Subcutaneous abdominal adipose tissue (tissue), 5 donors: ENCODE measurements at regions not wholly inside any gene's neighbourhood (a gene's known extent, or its start where the extent isn't known, plus 50 kb on each side); places are given as distances from the start of the nearest gene placed in this dataset.
"Not testable (repeated sequence)": the region's sequence is repeated elsewhere in the genome, so short reads cannot be mapped to it uniquely, and the experiment has no call there.

ENCODE experiments used
- H3K27ac ChIP-seq: one replicate; pipeline ENCODE4 v1.7.0; 2013; ENCODE audit warnings: low read depth, mild to moderate bottlenecking, inconsistent platforms, low read length, moderate library complexity
- H3K27me3 ChIP-seq, 5 donors: one replicate each; pipeline ENCODE4 v1.7.0; 2013; ENCODE audit warnings: low read length in 5 of 5, inconsistent platforms in 1 of 5; ENCODE audit not compliant: control insufficient read depth in 5 of 5, insufficient read depth in 4 of 5
- H3K36me3 ChIP-seq, 5 donors: one replicate each; pipeline ENCODE4 v1.7.0; 2013; ENCODE audit warnings: low read length in 5 of 5; ENCODE audit not compliant: control insufficient read depth in 5 of 5, insufficient read depth in 5 of 5
- H3K4me1 ChIP-seq, 5 donors: one replicate each; pipeline ENCODE4 v1.7.0; 2013; ENCODE audit warnings: low read length in 5 of 5, mild to moderate bottlenecking in 3 of 5, moderate library complexity in 1 of 5; ENCODE audit not compliant: control insufficient read depth in 5 of 5, insufficient read depth in 5 of 5
- H3K4me3 ChIP-seq, 5 donors: one replicate each; pipeline ENCODE4 v1.7.0; 2013; ENCODE audit warnings: low read length in 5 of 5, low read depth in 1 of 5
- H3K9ac ChIP-seq, 5 donors: one replicate each; pipeline ENCODE4 v1.7.0; 2013; ENCODE audit warnings: low read length in 5 of 5, mild to moderate bottlenecking in 4 of 5, moderate library complexity in 3 of 5
- H3K9me3 ChIP-seq, 5 donors: one replicate each; pipeline ENCODE4 v1.7.0; 2013; ENCODE audit warnings: low read length in 5 of 5; ENCODE audit not compliant: control insufficient read depth in 5 of 5
- donor health status: healthy.
- donor health status: healthy.
- donor health status: healthy.
- donor health status: healthy.
- donor health status: healthy.

GRCh38 chr4:10232114-10232513 is 115.5 kb upstream of the WDR1 start:
- Histone ChIP-seq H3K27me3 (no peaks in the 10 kb centered on the region), H3K4me3 (no peak overlapping the region), H3K36me3 (no peaks in the 10 kb centered on the region), H3K9ac (no peak overlapping the region), H3K27ac (no peak overlapping the region), H3K9me3 (no peaks in the 10 kb centered on the region), H3K4me1 (no peaks in the 10 kb centered on the region)

- no peak overlapping the region for H3K9ac ChIP-seq
- no peak overlapping the region for H3K27ac ChIP-seq
- H3K4me3 ChIP-seq = no peak overlapping the region
Measured at GRCh38 chr4:10226756-10227155, 110.2 kb upstream of the WDR1 start.

GRCh38 chr4:10225096-10225495 is 108.5 kb upstream of the WDR1 start:
- H3K4me3 ChIP-seq = no peak overlapping the region
- H3K9ac ChIP-seq = no peak overlapping the region
- no peaks in the 10 kb centered on the region for H3K27me3 ChIP-seq
- H3K9me3 ChIP-seq = no peaks in the 10 kb centered on the region
- H3K36me3 ChIP-seq = no peaks in the 10 kb centered on the region
- H3K27ac ChIP-seq = no peak overlapping the region
- no peaks in the 10 kb centered on the region for H3K4me1 ChIP-seq

More at GRCh38 chr4:10226756-10227155, 110.2 kb upstream of the WDR1 start:
- no peaks in the 10 kb centered on the region for H3K4me1 ChIP-seq
- no peaks in the 10 kb centered on the region for H3K9me3 ChIP-seq
- no peaks in the 10 kb centered on the region for H3K36me3 ChIP-seq
- H3K27me3 ChIP-seq = no peaks in the 10 kb centered on the region

GRCh38 chr4:10223782-10224181 is 107.2 kb upstream of the WDR1 start:
- Histone ChIP-seq H3K4me1 (no peaks in the 10 kb centered on the region), H3K27me3 (no peaks in the 10 kb centered on the region), H3K9me3 (no peaks in the 10 kb centered on the region), H3K4me3 (no peak overlapping the region), H3K9ac (no peak overlapping the region), H3K36me3 (no peaks in the 10 kb centered on the region), H3K27ac (no peak overlapping the region)

GRCh38 chr4:10213481-10213880 is 96.9 kb upstream of the WDR1 start:
- H3K4me3 ChIP-seq, H3K27me3 ChIP-seq, H3K9me3 ChIP-seq, H3K4me1 ChIP-seq, H3K9ac ChIP-seq, H3K36me3 ChIP-seq, H3K27ac ChIP-seq: not testable (repeated sequence)

- no peak overlapping the region for H3K4me3 ChIP-seq
- H3K36me3 ChIP-seq = no peaks in the 10 kb centered on the region
- no peak overlapping the region for H3K9ac ChIP-seq
- no peak overlapping the region for H3K27ac ChIP-seq
- no peaks in the 10 kb centered on the region for H3K9me3 ChIP-seq
- H3K27me3 ChIP-seq = peaks cover 0 to 6% (median 0%) of the 10 kb centered on the region in 5 donors
- no peaks in the 10 kb centered on the region for H3K4me1 ChIP-seq
Measured at GRCh38 chr4:10212901-10213300, 96.3 kb upstream of the WDR1 start.

GRCh38 chr4:10212400-10212799 is 95.8 kb upstream of the WDR1 start:
- Histone ChIP-seq H3K4me1 (no peaks in the 10 kb centered on the region), H3K9me3 (no peaks in the 10 kb centered on the region), H3K36me3 (no peaks in the 10 kb centered on the region), H3K9ac (no peak overlapping the region), H3K27ac (no peak overlapping the region), H3K4me3 (no peak overlapping the region), H3K27me3 (peaks cover 0 to 6% (median 0%) of the 10 kb centered on the region in 5 donors)

GRCh38 chr4:10207116-10207515 is 90.5 kb upstream of the WDR1 start:
- Histone ChIP-seq H3K4me3 (no peak overlapping the region), H3K4me1 (no peaks in the 10 kb centered on the region), H3K27ac (no peak overlapping the region), H3K36me3 (no peaks in the 10 kb centered on the region), H3K9me3 (no peaks in the 10 kb centered on the region), H3K9ac (no peak overlapping the region), H3K27me3 (peaks cover 0 to 6% (median 0%) of the 10 kb centered on the region in 5 donors)

GRCh38 chr4:10205223-10205622 is 88.6 kb upstream of the WDR1 start:
- Histone ChIP-seq H3K27me3 (peaks cover 0 to 6% (median 0%) of the 10 kb centered on the region in 5 donors), H3K4me1 (no peaks in the 10 kb centered on the region), H3K27ac (no peak overlapping the region), H3K9ac (no peak overlapping the region), H3K9me3 (no peaks in the 10 kb centered on the region), H3K36me3 (no peaks in the 10 kb centered on the region), H3K4me3 (no peak overlapping the region)

- Histone ChIP-seq H3K4me3 (no peak overlapping the region), H3K27me3 (peaks cover 0 to 6% (median 0%) of the 10 kb centered on the region in 5 donors), H3K27ac (no peak overlapping the region), H3K9me3 (no peaks in the 10 kb centered on the region), H3K36me3 (no peaks in the 10 kb centered on the region), H3K4me1 (no peaks in the 10 kb centered on the region), H3K9ac (no peak overlapping the region)
Measured at GRCh38 chr4:10204401-10205058, 87.9 kb upstream of the WDR1 start.
